Myocyte (in vitro differentiated cells): ENCODE measurements at regions not wholly inside any gene's neighbourhood (a gene's known extent, or its start where the extent isn't known, plus 50 kb on each side); places are given as distances from the start of the nearest gene placed in this dataset.

ENCODE experiments used
- DNase-seq: peaks from one replicate; pipeline ENCODE4 v3.0.0-alpha.2; 2012; ENCODE audit warnings: low read depth

DNA sequence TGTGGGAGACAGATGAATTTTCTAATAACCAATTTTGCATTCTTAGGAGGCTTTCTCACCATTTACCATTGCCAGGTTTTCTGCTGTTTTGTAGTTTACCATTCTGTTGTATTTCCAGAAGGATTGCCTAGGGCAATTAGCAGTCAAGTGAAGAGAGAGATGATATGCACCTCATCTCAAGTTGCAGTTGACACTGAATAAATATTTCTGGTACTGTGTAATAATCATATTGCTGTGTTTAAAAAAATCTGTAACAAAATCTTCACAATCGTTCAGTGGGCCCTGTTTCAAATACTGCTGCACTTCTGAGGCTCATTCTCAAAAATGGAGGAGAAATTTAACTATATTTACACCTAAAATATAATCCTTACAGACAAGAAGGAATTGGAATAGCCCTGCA lies 706.1 kb upstream of the PTPRD start:
- DNase-seq, result no peak

DNA sequence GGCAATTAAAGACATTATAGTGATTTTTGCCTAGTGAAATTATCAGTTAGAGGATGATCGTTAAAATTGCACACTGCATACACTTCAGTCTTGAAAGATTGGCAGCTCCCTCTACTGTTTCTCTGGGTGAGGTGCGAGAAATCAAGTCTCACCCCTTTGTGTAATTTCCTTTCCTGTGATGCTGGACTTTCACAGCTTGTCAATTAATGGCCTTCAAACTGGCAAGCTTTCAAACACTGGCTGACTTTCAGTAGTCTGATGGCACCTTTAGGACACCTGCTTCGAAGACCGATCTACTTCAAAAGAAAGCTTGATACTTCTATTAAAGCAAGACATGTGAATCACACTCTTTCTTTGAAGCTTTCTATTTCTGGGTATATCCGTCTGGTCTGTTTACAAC lies 706.7 kb upstream of the PTPRD start:
- DNase-seq, result no peak

DNA sequence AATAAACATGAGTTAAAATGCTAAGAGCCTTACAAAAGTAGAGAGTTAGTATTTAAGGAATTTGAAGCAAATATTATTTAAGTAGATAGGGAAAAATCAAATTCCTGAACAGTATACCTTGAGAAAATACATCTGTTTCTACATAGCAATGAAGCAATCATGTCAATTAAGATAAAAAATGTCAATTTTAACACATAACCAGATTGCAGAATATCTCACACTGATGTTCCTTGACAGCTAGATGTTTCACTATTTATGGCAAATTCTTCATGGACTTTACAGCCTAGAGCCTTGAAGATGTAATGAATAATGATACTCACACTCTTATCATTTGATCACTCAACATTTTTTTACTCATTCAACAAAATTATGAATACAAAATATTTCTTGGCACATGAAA lies 708.2 kb upstream of the PTPRD start:
- DNase-seq, result no peak

DNA sequence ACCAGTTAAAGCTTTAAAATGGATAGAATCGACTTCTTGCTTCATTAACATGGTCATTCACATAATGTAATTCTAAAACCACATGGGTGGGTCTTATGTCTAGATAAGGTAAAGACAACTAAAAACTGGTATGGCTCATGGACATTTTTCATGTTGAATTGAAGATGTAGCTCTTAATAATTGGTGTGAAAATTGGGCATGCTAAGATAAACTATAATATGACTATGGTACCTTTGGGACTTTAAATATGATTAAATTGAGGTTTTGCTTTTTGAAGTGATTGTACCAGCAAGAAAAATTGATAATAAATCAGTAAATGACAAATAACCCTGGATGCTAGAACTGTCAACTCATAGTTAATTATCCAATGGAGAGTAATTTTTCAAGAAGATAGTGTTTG lies 710.7 kb upstream of the PTPRD start:
- DNase-seq, result no peak

DNA sequence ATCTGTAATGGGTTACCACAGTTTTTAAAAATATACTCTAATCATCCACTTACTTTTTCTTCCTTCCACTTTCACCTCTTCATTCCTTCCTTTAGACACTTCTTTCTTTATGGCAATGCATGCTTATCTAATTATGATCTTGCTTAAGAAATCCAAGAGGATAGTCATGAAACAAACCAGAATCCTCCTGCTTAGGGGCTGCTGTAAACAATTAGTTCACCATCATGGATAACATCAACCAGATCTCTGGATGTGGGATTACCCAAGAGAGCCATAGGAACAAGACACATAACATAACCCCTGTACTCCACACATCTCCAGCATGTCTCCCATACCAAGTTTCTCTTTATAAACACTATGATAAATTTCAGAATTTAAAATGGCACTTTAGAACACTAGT lies 713.4 kb upstream of the PTPRD start:
- no peak for DNase-seq

DNA sequence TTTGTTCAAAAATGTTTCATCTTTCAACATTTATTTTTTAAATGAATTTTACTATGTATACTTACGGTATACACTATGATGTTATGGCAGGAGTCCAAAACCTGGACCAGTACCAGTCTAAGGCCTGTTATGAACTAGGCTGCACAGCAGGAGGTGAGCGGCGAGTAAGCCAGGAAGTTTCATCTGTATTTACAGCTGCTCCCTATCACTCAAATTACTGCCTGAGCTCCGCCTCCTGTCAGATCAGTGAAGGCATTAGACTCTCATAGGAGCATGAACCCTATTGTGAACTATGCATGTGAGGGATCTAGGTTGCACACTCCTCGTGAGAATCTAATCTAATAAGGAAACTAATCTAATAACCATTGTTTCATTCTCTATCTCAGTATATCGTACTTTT lies 715.5 kb upstream of the PTPRD start:
- DNase-seq, result no peak

DNA sequence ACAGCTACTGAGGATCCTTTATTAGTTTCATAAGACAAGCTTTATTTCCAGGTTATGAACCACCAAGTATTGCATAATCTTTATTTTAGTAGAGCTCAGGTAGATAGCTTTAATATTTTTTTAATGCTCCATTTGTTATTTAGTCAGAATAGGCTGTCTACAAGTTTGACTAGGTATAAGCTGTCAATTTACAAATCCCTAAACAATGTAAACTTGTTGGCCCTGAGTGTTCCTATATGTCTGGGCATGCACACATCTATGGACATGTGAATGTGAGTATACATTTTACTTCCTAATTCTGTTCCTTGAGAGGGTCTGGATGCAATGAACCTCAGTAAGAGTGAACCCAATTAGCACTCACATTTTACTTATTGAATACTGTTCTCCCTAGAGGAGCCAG lies 722.2 kb upstream of the PTPRD start:
- no peak for DNase-seq

DNA sequence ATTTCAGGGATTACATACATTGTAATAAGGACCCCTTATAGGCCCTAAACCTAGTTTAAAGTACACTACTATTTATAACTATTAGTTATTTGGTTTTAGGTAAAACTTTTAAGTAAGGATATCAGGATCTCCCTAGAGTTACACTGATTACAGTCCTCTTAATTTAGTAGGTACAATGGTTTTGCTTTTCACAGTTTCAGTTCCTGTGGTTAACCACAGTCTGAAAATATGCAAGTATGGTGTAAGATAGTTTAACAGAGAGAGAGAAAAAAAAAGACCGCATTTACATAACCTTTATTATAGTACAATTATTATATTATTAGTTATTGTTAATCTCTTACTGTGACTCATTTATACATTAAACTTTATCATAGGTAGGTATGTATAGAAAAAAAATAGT lies 725.3 kb upstream of the PTPRD start:
- no peak for DNase-seq

DNA sequence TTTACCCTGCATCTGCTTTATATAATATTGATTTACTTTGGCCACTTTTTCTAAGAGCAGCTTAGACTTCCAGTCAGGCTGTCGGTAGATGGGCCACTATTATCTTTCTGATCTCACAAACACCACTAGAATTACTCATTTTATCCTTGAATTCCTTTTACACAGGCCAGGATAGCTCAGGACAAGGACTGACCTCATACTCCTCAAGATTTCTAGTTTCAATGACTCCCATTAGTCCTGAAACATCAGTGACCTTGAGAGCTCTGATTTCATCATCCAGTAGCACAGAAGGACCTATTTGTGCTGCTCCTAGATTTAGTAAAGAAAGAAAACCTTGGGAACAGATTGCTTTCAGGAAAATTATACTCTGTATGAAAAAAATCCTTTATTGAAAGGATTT lies 727.9 kb upstream of the PTPRD start:
- DNase-seq, result no peak

DNA sequence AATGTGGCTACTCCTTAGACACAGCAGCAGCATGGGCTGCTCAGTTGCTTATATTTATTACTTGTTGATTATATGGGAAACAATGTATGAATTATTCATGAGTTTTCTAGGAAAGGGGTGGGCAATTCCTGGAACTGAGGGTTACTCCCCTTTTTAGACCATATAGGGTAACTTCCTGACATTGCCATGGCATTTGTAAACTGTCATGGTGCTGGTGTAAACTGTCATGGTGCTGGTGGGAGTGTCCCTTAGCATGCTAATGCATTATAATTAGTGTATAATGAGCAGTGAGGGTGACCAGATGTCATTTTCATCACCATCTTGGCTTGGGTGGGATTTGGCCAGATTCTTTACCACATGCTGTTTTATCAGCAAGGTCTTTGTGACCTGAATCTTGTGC lies 734.6 kb upstream of the PTPRD start:
- no peak for DNase-seq

DNA sequence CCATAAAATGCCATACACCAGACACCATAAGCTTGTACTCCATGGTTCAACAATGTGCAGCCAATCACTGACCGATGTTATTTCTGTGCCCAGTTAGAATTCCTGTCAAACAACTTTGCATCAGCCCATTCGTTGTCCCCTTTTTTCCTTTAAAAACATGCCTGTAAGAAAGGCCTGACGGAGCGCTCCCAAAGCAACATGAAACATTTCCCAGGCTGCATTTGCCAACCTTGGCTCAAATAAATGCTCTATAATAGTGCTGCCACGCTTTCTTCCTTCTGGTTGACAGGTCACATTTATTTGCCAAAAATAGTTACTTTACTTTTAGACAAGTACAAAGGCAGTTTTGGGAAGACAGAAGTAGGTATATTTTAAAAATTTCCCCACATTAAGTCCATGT lies 735.6 kb upstream of the PTPRD start:
- no peak for DNase-seq

DNA sequence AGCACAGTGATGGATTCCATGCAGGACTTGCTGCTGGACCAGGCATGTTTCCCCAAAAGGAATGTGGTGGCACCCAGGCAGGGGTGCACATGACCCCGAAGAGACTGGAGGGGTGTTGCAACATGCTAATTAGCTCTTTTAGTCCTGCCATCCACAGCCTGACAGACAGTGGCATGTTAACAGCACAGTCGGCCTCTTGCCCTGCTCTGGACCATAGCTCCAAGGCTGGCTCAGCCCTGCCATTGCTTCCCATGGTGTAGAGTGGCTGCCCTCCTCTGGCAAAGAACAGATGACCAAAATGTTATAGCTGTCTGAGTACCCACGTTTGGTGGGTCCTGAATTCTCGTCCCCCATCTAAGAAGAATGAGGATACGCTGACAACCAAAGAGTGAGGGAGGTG lies 736.4 kb upstream of the PTPRD start:
- no peak for DNase-seq

DNA sequence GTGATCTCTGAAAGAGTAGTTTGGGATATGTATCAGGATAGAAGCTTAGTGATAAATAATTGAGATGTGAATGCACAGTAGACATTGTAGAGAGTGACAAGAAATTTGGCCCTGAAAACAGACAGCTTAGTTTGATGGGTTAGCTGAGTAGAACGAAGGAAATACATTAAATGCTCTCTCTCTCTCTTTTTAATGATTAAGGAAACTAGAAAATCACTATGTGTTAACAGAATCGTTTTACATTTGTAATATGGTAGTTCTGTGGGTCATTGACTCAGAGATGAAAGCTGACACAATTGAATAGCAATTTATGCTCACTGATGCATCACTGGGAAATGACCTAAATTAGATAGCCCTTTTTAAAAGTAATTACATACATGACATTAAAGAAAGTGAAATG lies 739.8 kb upstream of the PTPRD start:
- DNase-seq, result no peak

DNA sequence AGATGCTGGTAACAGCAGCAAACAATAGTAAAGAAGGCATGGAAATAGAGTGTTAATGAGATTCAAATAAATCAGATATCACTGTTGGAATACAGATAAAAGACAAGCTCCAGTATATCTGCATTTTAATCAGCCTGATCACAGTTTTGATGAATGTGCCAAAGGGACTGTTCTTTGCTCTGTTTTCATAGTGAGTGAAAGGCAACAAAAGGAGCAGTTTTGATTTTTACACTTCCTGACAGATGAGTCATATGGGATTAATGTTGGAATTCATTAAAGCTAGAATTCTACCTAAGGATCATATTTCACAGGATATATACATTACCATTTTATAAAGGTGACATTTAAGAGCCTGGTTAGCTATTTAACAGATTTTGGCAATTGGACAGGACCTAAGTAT lies 743.3 kb upstream of the PTPRD start:
- no peak for DNase-seq

DNA sequence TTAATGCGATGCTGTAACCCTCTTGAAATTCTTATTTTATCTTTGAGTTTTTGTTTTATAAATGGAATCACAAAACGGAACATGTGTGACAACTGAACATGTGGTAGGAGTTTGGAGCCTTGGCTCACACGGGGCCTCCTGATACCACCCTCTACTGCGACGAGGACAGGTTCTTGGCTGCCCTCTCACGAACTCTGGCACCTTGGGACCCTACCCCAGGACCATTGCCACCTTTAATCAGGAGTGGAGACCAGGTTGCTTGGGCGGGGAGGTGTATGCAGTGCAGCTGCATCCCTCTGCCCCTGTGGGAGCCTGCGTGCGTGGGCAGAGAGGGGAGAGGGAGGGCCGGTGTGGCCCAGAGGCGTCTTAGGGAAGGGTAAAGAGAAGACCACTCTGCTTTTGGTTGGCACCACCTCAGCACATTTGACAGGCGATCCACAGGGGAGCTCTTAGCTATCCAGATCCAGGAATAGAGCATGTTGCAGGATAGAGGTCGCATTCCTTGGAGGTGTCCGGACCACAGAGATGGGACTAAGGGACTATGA lies 753.9 kb upstream of the PTPRD start:
- no peak for DNase-seq

DNA sequence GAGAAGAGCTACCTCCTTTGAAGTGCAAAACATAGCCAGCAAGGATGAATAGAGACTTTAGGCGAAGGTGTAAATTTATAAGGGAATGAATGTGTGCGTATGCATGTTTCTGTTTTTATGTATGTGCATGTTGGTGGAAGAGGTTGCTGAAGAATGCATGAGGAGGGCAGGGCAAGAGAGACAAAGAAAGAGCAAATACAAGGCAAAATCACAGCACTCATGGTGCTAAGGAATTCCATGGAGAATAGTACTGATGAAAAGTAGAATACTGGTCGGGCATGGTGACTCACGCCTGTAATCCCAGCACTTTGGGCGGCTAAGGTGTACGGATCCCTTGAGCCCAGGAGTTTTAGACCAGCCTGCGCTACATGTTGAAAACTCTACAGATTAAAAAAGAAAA lies 762.1 kb upstream of the PTPRD start:
- no peak for DNase-seq

DNA sequence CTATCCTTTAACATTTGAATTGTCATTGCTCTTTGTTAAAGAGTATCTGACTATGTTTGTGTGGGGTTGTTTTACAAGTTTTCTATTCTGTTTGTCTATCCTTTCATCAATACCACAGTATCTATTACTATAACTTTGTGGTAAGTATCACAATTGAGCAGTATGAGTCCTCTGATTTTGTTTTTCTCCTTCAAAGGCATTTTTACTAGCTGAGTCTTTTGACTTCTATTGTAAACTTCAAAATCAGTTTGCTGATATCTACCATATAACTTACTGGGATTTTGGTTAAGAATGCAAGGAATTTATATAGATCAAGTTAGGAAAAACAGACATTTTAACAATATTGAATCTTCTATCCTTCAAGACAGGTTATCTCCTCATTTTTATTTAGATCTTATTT lies 789.8 kb upstream of the PTPRD start:
- no peak for DNase-seq

DNA sequence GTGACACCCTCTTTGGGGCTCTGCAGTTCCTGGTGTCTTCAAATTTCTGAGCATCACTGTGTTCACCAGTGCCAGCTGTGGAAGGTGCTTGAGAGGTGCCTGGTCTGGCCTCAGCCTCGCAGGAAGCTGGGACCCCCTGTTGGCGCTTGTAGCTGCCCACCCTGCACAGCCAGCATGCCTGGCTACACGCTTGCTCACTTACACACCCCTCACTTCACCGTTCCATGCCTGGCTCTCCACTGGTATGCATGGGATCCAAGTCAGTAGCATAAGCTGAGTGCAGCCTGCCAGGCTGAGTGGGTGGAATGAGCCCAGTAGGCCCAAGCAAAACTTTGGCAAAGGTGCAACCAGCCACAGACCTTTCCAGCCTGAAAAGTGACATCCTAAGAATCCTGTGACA lies 801.4 kb upstream of the PTPRD start:
- no peak for DNase-seq

DNA sequence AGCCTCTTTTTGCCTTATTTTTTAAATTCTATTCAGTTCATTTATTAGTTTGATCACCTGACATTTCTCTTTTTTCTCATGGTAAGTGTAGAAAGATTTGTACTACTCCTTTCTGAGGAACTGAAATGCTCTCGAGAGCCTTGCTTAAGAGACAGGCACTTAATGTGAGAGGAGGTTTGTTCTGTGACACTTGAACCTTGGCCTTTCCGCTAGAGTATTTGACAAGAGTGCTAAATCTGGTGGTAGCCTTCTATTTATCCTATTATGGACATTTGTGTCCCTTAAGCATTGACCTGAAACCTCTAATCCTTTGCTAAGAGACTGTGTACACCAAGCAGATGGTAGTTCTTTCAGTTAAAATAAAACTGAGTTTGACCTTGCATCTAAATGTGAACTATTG lies 805.0 kb upstream of the PTPRD start:
- DNase-seq, result no peak

DNA sequence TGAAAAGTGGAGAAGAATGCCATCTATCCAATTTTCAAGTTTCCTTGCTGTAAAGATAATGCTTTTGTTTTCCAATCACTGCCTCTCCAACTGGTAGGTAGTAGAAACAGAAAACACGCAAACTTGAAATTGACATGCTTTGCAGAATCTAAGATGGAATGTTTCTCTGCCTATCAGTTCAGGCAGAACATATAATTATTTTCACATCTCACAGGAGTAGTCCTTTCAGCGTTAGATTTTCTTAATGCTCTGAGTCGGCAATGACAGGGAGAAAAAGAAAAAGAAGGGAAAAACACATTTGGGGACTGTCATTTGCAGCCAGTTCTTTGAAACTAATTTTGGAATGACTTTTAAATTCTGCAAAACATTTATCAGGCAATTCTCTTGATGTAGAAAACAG lies 818.7 kb upstream of the PTPRD start:
- DNase-seq, result no peak

DNA sequence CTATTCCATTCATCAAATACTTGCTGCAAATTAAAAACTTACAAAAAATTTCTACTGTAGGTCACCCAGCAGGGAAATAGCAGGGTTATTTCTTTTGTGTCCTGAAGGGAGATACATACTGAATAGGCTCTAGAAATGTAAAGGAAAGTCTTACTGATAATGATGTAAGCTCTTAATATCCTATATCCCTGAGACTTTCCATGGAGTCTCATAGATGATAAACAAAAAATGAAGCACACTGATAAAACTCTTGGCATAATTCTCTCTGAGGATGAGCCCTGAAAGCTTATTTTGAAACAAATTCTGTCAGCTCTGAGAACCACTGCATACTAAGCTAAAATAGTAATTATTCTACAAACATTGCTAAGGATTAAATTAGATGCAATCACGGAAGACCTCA lies 819.6 kb upstream of the PTPRD start:
- DNase-seq, result no peak

DNA sequence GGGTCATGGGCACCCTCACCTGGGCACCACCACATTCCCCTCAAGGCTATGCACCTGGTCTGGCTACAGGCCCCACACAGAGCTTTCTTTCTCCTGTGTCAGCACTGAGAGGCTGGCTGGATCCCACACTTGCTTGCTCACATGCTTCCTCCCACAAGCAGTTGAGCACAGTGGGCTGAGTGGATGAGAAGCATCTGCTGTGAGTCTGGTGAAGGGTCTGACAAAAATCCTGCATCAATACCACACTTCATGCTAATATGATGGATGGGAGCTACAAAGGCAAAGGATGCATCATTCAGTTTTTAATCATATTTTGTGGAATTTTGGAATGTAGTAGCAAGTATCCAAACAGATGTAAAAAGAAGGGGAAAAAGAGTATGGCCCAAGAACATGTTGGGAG lies 830.8 kb upstream of the PTPRD start:
- no peak for DNase-seq

DNA sequence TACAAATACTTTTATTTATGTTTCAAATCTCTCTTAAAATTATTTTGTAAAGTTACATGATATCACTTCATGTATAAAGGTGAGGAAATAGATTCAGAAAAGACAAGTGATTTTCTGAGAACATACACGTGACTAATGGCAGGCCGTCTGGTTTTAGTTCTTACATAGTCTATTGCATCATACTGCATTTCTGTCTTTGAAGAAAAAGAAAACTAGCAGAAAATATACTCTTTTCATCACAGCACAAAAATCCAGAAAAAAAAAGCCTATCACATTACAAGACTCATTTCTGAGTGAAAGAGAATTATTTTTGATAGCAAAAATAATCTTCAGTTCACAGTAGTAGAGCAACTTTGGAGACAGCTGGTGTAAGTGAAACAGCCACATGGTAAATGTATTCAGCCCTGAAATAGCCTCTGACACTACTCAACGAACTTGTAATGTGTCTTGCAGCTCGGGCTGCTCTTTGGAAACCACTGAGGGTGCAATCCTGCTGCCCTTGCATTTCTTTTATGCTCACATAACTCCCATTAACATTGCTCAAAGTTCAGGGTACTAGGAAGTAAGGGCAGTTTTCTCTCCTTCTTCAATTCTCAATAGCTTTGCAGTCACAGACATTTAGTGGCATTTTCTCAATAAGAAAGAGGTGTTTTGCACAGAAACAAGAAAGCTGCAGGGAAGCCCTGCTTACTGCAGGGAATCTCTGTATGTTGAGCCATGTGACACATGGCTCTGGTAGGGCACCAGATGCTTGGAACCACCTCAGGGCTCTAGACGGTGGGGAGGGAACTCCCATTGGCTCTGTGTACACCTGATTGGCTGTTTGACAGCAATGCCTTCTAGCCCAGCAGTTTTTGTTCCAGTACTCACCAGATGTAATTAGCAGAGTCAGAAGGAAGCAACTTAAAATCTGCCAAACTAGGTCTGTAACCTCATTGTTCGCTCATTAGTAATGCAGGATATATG lies 845.3 kb upstream of the PTPRD start:
- DNase-seq, result peak; percentile 1
